Daoy (cell line): ENCODE measurements at regions not wholly inside any gene's neighbourhood (a gene's known extent, or its start where the extent isn't known, plus 50 kb on each side); places are given as distances from the start of the nearest gene placed in this dataset.
"Not testable (repeated sequence)": the region's sequence is repeated elsewhere in the genome, so short reads cannot be mapped to it uniquely, and the experiment has no call there.

ENCODE experiments used
- DNase-seq: peaks from one replicate; pipeline ENCODE4 v3.0.0-alpha.2; 2015; ENCODE audit warnings: low read depth

DNA sequence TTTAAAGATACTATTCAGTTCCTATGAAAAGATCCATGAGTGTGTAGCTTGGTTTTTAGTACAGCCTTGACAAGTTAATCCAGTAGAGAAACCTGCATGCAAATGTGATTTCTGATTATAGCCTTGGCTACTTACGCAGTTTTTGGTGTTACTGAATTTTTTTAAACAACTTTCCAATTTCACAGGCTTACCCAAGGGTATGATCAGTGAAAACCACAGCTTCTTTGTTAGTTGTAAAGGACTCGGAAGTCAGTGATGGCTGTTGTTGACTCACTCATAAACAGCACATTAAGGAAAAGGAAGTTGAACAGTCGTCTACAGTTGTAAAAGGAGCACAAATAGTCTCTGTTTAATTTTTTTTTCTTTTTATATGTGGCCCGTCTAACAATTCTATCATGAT lies 924.6 kb upstream of the ADAMTS5 start:
- DNase-seq = not testable (repeated sequence)

DNA sequence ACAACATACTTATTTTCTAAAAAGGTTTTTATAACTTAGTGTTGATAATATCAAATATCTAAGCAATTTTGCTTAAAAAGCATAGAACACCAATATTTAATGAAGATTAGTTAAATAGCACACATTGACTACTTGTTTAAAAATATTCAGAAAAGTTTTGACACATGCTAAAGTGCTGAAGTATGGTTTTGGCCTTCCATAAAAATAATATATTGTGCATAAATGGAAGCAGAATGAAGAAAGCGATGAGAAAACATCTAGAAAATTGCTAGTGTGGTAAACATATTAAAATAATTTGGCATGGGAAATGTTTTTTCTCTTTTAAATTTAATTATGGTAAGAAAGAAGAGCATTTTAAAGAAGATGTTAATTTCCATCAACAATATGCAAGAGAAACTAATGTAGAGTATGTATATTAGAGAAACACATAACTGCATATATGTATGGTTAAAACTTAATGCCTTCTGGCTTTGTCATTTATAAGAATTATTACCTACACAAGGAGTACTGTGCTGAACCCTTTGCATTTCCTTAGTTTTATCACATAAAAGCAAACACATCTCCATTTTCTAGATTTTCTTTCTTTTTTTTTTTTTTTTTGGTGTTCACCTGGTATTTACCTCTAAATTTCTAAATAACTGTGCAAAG lies 921.0 kb upstream of the ADAMTS5 start:
- not testable (repeated sequence) for DNase-seq

DNA sequence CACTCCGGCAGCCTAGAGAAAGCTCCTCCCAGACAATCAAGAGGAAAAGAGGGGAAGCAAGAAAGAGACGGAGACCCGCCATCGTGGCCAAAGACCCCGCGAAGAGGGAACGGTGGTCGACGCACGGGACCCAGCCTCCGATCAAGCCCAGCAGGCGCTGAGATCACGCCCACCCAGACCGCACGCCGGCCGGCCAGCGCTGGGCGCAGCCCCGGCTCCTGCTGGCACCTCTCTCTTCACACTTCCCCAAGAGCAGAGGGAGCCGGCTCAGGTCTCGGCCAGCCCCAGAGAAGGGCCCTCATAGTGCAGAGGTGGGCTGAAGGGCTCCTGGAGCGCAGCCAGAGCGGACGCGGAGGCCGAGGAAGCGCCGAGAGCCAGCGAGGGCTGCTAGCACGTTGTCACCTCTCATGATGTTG lies 918.4 kb upstream of the ADAMTS5 start:
- DNase-seq = no peak

DNA sequence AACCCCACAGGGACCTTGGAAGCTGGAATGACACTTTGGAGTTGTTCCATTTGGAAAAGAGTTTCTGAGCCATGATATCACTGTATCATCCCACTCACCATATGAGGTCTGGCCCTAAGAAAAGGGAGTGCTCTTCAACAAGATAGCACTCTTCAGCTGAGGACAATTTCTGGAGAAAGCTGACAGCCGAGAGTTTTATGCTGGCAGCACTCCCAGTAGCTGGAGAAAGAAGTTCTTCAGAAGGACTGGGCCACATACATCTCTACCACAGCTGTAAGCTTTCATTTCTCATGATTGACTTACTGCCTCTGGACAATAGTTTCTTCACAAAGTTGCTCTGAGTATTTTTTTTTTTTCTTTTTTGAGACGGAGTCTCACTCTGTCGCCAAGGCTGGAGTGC lies 914.4 kb upstream of the ADAMTS5 start:
- DNase-seq = not testable (repeated sequence)

DNA sequence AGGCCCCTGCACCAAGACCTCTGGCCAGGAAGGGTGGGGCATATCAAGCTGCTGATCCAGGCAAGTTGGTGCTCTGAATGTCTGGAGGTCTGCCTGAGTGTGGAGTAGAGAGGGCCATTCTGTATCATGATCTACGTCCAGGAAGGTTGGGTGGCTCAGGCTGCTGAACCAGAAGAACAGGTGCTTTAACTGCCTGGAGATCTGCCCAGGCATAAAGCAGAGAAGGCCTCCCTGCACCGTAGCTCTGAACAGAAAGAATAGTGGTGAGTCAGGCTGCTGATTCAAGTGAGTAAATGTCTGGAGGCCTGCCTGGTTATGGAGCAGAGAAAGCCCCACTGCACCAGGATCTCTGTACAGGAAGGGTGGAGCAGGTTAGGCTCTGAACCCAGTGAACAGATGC lies 905.5 kb upstream of the ADAMTS5 start:
- DNase-seq = not testable (repeated sequence)

DNA sequence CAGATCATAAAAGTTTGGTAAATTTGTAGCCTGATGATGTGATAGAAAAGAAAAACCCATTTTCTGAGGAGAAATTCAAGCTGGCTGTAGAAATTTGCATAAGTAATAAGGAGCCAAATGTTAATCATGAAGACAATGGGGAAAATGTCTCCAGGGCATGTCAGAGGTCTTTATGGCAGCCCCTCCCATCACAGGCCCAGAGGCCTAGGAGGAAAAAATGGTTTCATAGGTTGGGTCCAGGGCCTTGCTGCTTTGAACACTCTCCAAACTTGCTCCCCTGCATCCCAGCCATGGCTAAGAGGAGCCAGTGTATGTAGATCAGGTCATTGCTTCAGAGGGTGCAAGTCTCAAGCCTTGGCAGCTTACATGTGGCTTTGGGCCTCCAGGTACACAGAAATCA lies 903.9 kb upstream of the ADAMTS5 start:
- DNase-seq = not testable (repeated sequence)

DNA sequence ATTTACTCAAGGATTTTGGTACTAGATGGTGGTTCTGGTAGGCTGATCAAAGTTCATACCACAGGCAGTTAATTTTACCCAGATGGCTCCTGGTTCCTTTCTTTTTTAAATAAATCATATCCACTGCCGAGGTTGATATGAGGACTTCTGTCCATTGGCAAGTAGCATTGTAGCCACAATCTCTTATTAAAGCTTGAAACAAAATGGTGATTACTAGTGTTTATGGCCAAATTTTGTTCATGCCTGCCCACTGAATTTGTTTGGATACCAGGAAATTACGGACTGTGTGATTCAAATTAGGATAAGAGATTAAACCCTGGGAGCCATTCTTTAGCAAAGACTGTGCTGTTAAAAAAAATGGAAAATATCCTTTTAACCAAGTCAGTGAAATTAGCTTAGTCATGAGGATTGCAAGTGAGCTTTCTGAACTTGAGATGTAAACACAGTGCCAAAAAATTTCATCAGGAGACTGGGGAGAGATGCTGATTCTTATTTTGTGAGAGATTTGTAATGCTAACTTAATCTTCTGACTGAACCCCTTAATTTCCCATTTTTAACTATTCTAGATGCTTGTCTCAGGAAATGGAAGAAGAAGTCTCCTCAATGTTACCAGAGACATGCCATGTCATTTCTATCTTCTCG lies 893.5 kb upstream of the ADAMTS5 start:
- not testable (repeated sequence) for DNase-seq

DNA sequence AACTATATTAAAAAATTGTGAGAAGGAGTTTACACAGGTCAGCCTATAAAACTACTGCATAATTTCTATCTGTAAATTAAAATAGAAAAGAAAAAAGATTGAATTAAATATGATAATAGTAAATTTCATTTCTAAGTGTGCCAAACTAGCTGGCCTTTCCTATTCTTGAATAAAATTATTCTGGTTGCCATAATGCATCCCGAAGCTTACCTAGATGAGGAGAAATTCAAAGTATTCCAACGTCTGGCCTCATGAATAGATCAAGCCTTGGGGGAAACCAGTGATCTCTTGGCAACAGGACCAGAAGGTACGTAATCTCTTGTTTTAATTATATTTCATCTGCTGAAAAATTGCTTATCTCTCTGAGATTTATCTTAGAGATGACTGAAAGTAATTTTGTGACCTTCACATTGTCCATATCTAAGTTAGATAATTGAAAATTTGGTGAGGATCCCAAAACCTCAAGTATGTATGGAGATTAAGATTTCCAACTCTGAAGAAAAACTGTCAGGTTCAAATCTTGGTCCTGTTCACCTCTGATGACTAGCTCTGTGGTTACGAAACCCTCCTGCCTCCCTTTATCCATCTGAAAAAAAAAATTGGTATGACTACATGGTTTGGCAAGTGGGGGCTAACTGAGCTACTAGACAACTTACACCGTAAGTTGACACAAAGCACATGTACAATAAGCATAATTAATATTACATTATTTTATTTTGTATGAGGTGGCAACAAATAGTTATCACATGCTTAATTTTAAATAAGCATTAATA lies 891.4 kb upstream of the ADAMTS5 start:
- DNase-seq = peak; percentile 11

DNA sequence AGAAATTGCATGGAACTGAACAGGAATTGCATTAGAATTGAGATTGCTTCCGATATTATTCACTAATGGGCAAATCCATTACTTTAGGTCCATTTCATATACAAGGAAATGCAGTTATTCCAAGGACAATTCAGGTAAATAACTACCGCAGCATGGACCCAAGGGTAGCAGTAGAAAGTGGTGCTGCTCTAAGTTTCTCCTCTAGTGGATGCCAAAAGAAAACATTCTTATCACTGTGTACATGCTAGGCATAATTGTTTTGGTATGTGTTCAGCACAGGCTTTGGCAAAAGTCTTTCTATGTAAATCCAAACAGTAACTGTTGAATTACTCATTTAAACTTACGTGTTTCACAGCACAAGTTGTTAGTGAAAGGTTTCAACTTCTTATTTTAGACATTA lies 890.1 kb upstream of the ADAMTS5 start:
- DNase-seq = not testable (repeated sequence)

DNA sequence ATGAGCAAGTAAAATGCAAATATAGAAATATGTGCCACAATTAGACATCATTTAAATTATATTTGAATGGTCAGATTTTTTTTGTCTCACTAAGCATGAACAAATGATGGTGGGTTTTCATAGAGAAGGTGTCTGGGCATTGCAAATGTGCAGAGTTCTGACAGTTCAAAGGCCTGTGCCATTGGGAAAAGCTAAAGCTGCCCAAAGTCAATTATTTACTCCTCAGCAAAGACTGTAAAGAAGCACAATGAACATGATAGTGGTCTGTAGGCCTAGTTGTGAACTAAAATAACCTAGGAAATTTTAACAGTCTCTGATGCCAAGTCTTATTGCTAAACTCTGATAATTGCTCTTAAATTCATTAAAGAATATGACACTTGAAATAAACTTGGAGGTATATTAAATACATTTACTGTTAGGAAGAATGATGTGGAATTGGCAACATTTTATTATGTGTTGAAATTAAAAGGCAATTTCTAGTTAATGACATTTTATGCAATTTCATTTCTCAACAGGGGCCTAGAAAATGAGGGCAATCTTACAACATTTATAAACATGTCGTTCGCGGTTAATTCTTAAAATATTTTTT lies 874.3 kb upstream of the ADAMTS5 start:
- DNase-seq = no peak

DNA sequence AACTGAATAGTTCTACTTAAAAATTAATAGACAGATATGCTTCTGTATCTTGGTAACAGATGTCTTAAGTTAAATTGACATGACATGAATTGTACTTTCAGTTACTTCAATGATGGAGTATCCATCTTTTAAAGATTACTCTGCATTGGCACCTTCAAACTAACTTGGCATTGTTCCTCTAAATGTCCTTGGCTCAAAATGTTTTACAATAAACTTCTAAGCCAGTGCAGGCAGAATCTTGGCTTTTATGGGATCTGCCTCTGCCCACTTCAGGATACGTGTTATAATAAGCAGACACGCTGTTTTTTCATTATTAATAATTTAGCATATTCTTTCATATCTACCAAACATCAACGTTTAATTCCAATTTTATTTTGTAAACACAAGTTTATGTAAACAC lies 873.4 kb upstream of the ADAMTS5 start:
- no peak for DNase-seq

DNA sequence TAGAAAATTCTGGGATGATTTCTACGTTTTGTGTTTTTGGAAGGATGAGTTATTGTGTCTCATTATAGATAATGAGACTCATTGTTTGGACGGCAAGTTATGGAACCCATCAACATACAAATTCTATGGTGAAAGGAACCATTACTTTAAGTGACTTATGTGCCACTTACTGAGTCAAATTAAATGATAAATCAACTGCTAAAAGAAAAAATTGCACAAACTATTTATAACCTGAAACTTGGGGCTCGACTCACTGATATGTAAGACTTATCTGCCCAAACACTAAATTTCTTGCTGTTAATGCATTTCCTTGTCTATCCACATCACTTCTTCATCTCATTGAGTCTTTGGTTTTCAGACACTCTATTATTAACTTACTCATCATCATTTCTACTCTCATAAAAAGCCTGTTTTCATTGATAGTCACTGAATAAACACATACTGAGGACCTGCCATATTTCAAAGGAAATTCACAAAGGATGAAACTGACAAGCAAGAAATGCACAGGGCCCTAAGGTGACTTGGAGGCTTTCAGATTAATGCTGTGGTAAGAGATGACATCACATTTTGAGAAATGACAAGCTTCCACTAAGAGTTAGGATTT lies 872.7 kb upstream of the ADAMTS5 start:
- no peak for DNase-seq

DNA sequence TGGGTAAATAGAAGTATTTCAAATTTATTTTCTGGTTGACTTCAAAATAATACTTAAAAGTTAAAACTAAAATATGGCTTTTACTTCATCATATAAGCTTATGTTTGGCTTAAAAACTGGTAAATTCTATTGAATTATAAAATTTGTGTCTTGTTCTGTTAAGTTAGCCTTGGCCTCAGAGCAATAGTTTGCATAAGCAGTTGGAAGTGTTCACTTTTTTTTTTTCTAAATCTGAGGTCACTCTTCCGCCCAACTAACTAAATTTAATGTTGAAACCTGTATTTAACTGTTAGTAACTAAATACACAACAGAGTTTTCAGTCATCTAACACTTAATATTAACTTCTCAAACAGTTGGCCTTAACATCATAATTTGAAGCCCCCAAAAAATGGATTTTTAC lies 871.7 kb upstream of the ADAMTS5 start:
- DNase-seq = no peak

DNA sequence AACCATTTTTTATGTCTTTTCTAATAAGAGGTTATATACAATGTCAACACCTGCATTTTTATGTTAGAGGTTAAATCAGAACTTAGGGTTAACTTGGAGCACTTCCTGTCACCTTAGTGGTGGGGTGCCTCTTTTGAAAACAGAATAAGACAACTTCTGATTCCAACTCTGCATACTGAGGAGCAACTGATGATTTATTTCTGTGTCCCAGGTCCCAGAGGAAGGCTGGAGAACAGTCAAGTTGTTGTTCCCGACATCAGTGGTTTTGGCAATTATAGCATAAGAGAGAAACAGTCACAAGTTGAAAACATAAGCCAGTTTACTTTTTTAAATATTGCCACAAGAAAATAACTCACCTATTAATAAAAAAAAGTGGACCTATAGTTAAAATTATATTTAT lies 871.0 kb upstream of the ADAMTS5 start:
- no peak for DNase-seq

DNA sequence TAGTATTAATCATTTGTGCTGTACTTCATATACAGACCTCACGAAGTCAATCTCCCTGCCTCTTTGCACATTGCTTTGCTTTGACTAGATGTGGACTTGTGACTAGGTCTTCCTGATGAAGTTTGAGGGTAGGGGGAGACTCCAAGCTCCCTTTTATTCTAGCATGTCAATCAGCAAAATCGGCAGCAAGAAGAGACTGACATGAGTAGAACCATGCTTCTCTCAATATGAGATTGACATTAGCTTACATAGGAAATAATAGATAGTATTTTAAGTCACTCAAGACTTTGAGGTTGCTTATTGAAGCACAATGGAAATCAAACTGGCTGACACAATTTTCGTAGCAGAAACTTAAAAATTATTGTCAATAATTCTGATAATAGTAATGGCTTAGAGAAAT lies 866.4 kb upstream of the ADAMTS5 start:
- no peak for DNase-seq

DNA sequence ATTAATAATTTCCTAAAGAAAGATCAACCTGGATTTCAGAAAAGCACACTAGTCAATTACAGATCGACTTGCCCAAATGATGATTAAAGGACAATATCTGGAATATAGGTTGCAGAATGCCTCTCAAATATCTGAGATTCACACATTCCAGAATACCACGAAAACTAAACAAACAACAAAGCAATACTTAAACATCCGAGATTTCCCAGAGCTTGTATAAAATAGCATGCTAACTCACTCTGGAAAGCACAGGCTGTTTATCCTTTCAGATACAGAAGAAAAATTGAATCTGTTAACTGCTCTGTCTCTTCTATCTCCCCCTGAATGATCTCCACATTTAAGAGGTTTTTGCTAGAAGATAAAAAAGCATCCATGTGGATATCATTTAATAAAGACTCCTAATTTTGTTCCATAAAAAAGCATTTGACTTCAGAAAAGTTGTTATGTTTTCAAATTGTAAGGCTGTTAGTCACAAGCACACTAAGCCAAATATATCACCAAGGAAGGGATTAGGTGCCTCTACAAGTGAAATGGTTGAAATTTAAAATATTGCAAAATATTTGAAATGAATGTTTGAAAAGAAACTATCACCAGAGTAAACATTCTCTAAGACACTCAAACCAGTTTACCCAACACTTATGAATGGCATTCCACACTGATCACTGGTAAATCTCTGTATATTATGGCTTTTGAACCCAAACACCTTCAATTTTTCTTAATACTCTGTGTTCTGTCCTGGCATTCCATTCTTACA lies 865.1 kb upstream of the ADAMTS5 start:
- no peak for DNase-seq

DNA sequence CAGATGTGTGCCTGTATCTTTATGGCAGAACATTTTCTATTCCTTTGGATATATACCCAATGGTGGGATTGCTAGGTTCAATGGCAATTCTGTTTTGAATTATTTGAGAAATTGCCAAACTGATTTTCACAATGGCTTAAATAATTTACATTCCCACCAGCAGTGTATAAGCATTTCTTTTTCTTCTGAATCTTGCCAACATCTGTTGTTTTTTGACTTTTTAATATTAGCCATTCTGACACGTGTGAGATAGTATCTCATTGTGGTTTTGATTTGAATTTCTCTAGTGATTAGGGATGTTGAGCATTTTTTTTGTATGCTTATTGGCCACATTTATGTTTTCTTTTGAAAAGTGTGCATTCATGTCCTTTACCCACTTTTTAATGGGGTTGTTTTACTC lies 864.3 kb upstream of the ADAMTS5 start:
- no peak for DNase-seq

DNA sequence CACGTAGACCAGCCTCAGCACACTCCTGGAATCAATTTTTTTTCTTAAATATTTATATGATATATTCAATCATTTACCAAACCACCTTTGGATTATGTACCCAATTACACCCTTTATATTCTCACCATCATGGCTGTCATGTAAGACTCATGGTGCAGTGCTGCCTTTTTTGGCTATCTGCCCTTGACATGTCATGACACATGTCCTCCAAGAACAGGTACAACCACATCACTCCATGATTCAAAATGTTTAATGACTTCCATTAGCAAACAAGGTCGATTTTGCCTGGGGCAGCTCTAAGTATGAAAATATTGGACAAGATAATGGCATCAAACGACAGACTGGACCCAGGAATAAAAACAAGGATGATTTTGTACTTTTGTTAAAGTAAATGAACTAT lies 861.1 kb upstream of the ADAMTS5 start:
- DNase-seq = no peak

DNA sequence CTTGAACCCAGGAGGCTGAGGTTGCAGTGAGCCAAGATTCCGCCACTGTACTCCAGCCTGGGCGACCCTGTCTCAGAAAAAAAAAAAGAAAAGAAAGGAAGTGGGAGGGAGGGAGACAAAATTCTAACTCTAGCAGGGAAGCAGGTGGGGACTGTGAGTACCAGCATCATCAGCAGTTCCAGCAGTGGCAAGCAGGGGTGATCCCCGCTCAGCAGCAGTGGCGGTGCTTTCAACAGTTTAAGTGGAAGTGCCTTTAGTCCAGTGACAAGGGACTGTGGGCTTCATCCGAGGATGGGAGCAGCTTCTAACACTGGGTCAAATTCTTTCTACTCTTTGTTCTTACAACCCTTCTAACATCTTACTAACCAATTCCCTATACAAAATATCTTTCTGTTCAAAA lies 858.1 kb upstream of the ADAMTS5 start:
- DNase-seq = no peak

DNA sequence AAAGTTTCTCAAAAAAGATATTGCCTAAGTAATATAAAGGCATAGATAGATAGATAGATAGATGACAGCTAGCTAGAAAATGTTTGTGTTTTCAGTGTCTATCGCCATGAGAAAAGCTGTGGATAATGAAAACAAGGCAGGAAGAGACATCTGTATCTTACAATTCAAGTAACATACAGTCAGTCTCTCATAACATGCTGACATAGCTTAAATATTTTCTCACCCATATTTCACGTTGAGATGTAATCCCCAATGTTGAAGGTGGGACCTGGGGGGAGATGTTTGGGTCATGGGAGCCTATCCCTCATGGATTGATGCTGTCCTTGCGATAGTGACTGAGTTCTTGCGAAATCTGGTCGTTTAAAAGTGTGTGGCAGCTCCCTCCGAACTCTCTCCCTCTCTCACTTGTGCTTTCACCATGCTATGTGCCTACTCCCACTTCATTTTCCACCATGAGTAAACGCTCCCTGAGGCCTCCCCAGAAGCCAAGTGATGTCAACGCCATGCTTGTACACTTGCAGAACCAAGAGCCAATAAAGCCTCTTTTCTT lies 856.8 kb upstream of the ADAMTS5 start:
- DNase-seq = no peak

DNA sequence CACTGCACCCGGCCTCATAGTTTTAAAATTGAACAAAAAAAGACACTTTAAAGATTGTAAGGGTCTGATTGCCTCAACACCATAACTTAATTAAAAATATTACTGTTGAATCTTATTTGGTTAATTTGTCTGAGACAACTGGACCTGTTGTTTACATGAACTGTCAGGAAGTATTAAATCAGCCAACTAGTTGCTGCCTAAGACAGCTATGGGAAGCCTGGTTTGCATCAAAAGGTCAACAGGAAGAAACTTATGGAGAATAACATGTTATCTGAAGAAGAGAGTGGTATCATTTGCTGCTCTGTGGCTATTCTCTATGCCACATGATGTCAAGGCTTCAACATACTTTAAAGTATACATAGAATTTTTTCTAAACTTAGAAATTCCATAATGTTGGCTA lies 853.5 kb upstream of the ADAMTS5 start:
- no peak for DNase-seq
